Breast epithelium (tissue), 3 donors: ENCODE measurements at regions not wholly inside any gene's neighbourhood (a gene's known extent, or its start where the extent isn't known, plus 50 kb on each side); places are given as distances from the start of the nearest gene placed in this dataset.

Source experiments
- POLR2A ChIP-seq: fragments of 450-650 bp; IDR thresholded peaks from one replicate; pipeline ENCODE4 v1.6.1; 2016; ENCODE audit warnings: antibody characterized with exemption, mild to moderate bottlenecking, moderate library complexity
- POLR2AphosphoS5 ChIP-seq, 3 donors: sonication (generic); formaldehyde crosslinking; IDR thresholded peaks; one replicate each; pipeline ENCODE4 v1.6.1; 2017; ENCODE audit warnings: antibody characterized with exemption in 3 of 3
- TF ChIP-seq, protein P1 (sequence below), 3 donors: fragments of 450-650 bp; IDR thresholded peaks; one replicate each; pipeline ENCODE4 v1.5.1; 2016 to 2017; ENCODE audit warnings: antibody characterized with exemption in 3 of 3, mild to moderate bottlenecking in 3 of 3, moderate library complexity in 3 of 3

GRCh38 chrX:37912777-37913176 is 65.4 kb upstream of the DYNLT3 start:
- no peak for TF ChIP-seq POLR2AphosphoS5 (IDR thresholded peaks at IDR 0.05)
- TF ChIP-seq, protein P1, sequence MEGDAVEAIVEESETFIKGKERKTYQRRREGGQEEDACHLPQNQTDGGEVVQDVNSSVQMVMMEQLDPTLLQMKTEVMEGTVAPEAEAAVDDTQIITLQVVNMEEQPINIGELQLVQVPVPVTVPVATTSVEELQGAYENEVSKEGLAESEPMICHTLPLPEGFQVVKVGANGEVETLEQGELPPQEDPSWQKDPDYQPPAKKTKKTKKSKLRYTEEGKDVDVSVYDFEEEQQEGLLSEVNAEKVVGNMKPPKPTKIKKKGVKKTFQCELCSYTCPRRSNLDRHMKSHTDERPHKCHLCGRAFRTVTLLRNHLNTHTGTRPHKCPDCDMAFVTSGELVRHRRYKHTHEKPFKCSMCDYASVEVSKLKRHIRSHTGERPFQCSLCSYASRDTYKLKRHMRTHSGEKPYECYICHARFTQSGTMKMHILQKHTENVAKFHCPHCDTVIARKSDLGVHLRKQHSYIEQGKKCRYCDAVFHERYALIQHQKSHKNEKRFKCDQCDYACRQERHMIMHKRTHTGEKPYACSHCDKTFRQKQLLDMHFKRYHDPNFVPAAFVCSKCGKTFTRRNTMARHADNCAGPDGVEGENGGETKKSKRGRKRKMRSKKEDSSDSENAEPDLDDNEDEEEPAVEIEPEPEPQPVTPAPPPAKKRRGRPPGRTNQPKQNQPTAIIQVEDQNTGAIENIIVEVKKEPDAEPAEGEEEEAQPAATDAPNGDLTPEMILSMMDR (IDR thresholded peaks at IDR 0.05) = no peak
- TF ChIP-seq POLR2A = no peak
